HG02840 (cell line): ENCODE measurements at regions not wholly inside any gene's neighbourhood (a gene's known extent, or its start where the extent isn't known, plus 50 kb on each side); places are given as distances from the start of the nearest gene placed in this dataset.
"Not testable (repeated sequence)": the region's sequence is repeated elsewhere in the genome, so short reads cannot be mapped to it uniquely, and the experiment has no call there.

Source experiments
- ATAC-seq: cut with Tn5 transposase; IDR thresholded peaks from one replicate; pipeline ENCODE4 v1.9.1; 2021; ENCODE audit warnings: mild to moderate bottlenecking, moderate library complexity, moderate number of reproducible peaks; ENCODE audit not compliant: unreplicated experiment, low FRiP score

GRCh38 chr4:146087856-146088255 is 87.7 kb upstream of the LSM6 start:
- ATAC-seq, result no peak

GRCh38 chr4:146076081-146076480 is 99.4 kb upstream of the LSM6 start:
- ATAC-seq, result no peak

- ATAC-seq, result no peak
These were observed 102.0 kb upstream of the LSM6 start for GRCh38 chr4:146073517-146073916.

GRCh38 chr4:146072376-146072775 is 103.1 kb upstream of the LSM6 start:
- no peak for ATAC-seq

- no peak for ATAC-seq
These were observed 104.1 kb upstream of the LSM6 start for GRCh38 chr4:146071390-146071789.

- ATAC-seq, result no peak
These were observed 112.4 kb upstream of the LSM6 start for GRCh38 chr4:146063143-146063542.

- no peak for ATAC-seq
These were observed 113.2 kb upstream of the LSM6 start for GRCh38 chr4:146062340-146062739.

- no peak for ATAC-seq
These were observed 113.7 kb upstream of the LSM6 start for GRCh38 chr4:146061610-146062334.

- peak; percentile 81 for ATAC-seq
These were observed 115.7 kb upstream of the LSM6 start for GRCh38 chr4:146059865-146060264.

- ATAC-seq, result no peak
These were observed 116.4 kb upstream of the LSM6 start for GRCh38 chr4:146059151-146059550.

- no peak for ATAC-seq
These were observed 117.0 kb upstream of the LSM6 start for GRCh38 chr4:146058531-146058930.

GRCh38 chr4:146054676-146055075 is 116.1 kb upstream of the ZNF827 start:
- no peak for ATAC-seq

GRCh38 chr4:146053891-146054290 is 115.3 kb upstream of the ZNF827 start:
- ATAC-seq, result no peak

- ATAC-seq, result no peak
These were observed 113.2 kb upstream of the ZNF827 start for GRCh38 chr4:146051728-146052391.

- no peak for ATAC-seq
These were observed 112.6 kb upstream of the ZNF827 start for GRCh38 chr4:146051223-146051622.

- ATAC-seq, result peak; percentile 82
These were observed 111.2 kb upstream of the ZNF827 start for GRCh38 chr4:146049802-146050201.

- ATAC-seq, result not testable (repeated sequence)
These were observed 109.1 kb upstream of the ZNF827 start for GRCh38 chr4:146047768-146048167.

GRCh38 chr4:146041139-146042004 is 102.7 kb upstream of the ZNF827 start:
- ATAC-seq, result no peak

GRCh38 chr4:146040623-146041022 is 102.0 kb upstream of the ZNF827 start:
- no peak for ATAC-seq

- ATAC-seq, result no peak
These were observed 94.5 kb upstream of the ZNF827 start for GRCh38 chr4:146033149-146033548.

GRCh38 chr4:146032234-146032860 is 93.7 kb upstream of the ZNF827 start:
- ATAC-seq, result no peak
